NCI-H345 treated with DMSO at 0.1 percent for 48 hours (cell line): ENCODE measurements at regions not wholly inside any gene's neighbourhood (a gene's known extent, or its start where the extent isn't known, plus 50 kb on each side); places are given as distances from the start of the nearest gene placed in this dataset.
"Not testable (repeated sequence)": the region's sequence is repeated elsewhere in the genome, so short reads cannot be mapped to it uniquely, and the experiment has no call there.

Experiments used
- DNase-seq: peaks from one replicate; lab custom pipeline; 2025; ENCODE audit not compliant: unreplicated experiment; lab: John Stamatoyannopoulos, UW

- DNase-seq, result no peak
Observed at GRCh38 chr2:62335612-62336011, 139.7 kb downstream of the B3GNT2 start.

- DNase-seq, result no peak
Observed at GRCh38 chr2:62334440-62335058, 138.6 kb downstream of the B3GNT2 start.

- peak; percentile 91 for DNase-seq
Observed at GRCh38 chr2:62334009-62334408, 138.1 kb downstream of the B3GNT2 start.

- no peak for DNase-seq
Observed at GRCh38 chr2:62330959-62331358, 135.0 kb downstream of the B3GNT2 start.

GRCh38 chr2:62329797-62330196, 133.9 kb downstream of the B3GNT2 start:
- no peak for DNase-seq

- DNase-seq, result no peak
Observed at GRCh38 chr2:62326735-62327134, 130.8 kb downstream of the B3GNT2 start.

- no peak for DNase-seq
Observed at GRCh38 chr2:62325398-62325797, 129.5 kb downstream of the B3GNT2 start.

GRCh38 chr2:62321380-62322289, 125.7 kb downstream of the B3GNT2 start:
- DNase-seq, result no peak

- DNase-seq, result no peak
Observed at GRCh38 chr2:62320657-62321357, 124.9 kb downstream of the B3GNT2 start.

GRCh38 chr2:62320137-62320536, 124.2 kb downstream of the B3GNT2 start:
- not testable (repeated sequence) for DNase-seq

GRCh38 chr2:62319070-62319469, 123.2 kb downstream of the B3GNT2 start:
- DNase-seq, result no peak

GRCh38 chr2:62315476-62315875, 119.6 kb downstream of the B3GNT2 start:
- DNase-seq, result no peak

- no peak for DNase-seq
Observed at GRCh38 chr2:62314291-62314690, 118.4 kb downstream of the B3GNT2 start.

GRCh38 chr2:62313449-62314227, 117.7 kb downstream of the B3GNT2 start:
- no peak for DNase-seq

- no peak for DNase-seq
Observed at GRCh38 chr2:62309465-62310091, 113.7 kb downstream of the B3GNT2 start.

GRCh38 chr2:62309081-62309464, 113.2 kb downstream of the B3GNT2 start:
- DNase-seq, result no peak

- DNase-seq, result no peak
Observed at GRCh38 chr2:62307469-62308389, 111.8 kb downstream of the B3GNT2 start.

GRCh38 chr2:62306751-62307468, 111.0 kb downstream of the B3GNT2 start:
- peak; percentile 22 for DNase-seq
